GM12892 (cell line): ENCODE measurements at regions not wholly inside any gene's neighbourhood (a gene's known extent, or its start where the extent isn't known, plus 50 kb on each side); places are given as distances from the start of the nearest gene placed in this dataset.

Experiments used
- POLR2A ChIP-seq: IDR thresholded peaks from 2 replicates; pipeline ENCODE4 v1.6.1; 2011; ENCODE audit warnings: low read depth, low read length, control low read depth
- POLR2AphosphoS5 ChIP-seq: IDR thresholded peaks from 2 replicates; pipeline ENCODE4 v1.6.1; 2011; ENCODE audit warnings: low read depth, low read length, control low read depth
- TAF1 ChIP-seq: IDR thresholded peaks from 2 replicates; pipeline ENCODE4 v1.6.1; 2011; ENCODE audit warnings: low read depth, mild to moderate bottlenecking, control low read depth, low read length, borderline replicate concordance

DNA sequence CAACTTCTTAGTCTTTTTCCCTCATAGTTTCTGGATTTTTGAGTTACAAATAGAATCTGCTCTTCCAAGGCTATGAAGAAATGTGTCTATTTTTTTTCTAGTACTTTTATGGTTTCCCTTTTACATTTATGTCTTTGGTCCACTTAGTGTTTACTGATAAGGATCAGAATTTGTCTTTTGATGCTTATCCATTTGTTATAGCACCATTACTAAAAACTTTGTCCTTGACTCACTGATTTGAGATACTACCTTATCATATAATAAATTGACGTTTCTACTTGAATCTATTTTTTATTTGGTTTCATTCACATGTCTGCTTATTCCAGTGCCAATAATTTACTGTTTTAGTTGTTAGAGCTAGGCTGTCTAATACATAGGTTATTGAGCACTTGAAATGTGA lies 161.1 kb upstream of the DPYD start:
- TF ChIP-seq TAF1 = no peak
- TF ChIP-seq POLR2A = no peak
- no peak for TF ChIP-seq POLR2AphosphoS5
